ENCODE measurements at regions not wholly inside any gene's neighbourhood (a gene's known extent, or its start where the extent isn't known, plus 50 kb on each side); places are given as distances from the start of the nearest gene placed in this dataset.

- no peak for DNase-seq
- no peak overlapping the region for H3K9ac ChIP-seq (ENCODE audit: low read length)
- ATAC-seq (ENCODE audit: low read depth): no peak
- H3K4me1 ChIP-seq (ENCODE audit: control insufficient read depth in 2 of 2, insufficient read depth in 2 of 2, low read length in 2 of 2): no peaks in the 10 kb centered on the region
- WGBS (ENCODE audit: insufficient coverage): 90% methylated on average over 5 of the region's 10 CpGs
- no peak overlapping the region for H3K4me3 ChIP-seq (ENCODE audit: control extremely low read depth in 1 of 5, extremely low read depth in 1 of 5, insufficient read depth in 1 of 5, low read depth in 2 of 5, low read length in 4 of 5)
- no peak overlapping the region for H3K4me2 ChIP-seq (replicated peaks; ENCODE audit: low read depth, low read length, poor library complexity, severe bottlenecking)
- H3K9me3 Mint-ChIP-seq (ENCODE audit: insufficient read depth): no peaks in the 10 kb centered on the region
- no peaks in the 10 kb centered on the region for H4K20me1 ChIP-seq (ENCODE audit: control insufficient read depth, insufficient read depth, low read length, poor library complexity, severe bottlenecking)
- H3K36me3 ChIP-seq (replicated peaks in 1 of 2; ENCODE audit: control extremely low read depth in 1 of 2, control insufficient read depth in 1 of 2, extremely low read depth in 1 of 2, insufficient read depth in 2 of 2, low read length in 1 of 2): no peaks in the 10 kb centered on the region
- H3K27me3 ChIP-seq (replicated peaks in 1 of 4; ENCODE audit: control extremely low read depth in 1 of 4, control insufficient read depth in 3 of 4, insufficient read depth in 4 of 4, low read length in 3 of 4): no peaks in the 10 kb centered on the region
- peaks cover 3% of the 10 kb centered on the region for H3K27me3 Mint-ChIP-seq
- H3K9me3 ChIP-seq (ENCODE audit: control extremely low read depth in 1 of 3, control insufficient read depth in 2 of 3, insufficient read depth in 1 of 3, low read length in 2 of 3): peaks cover 0 to 12% (median 0%) of the 10 kb centered on the region in 3 donors
- no peaks in the 10 kb centered on the region for H3K4me1 Mint-ChIP-seq
- no peak overlapping the region for H2AFZ ChIP-seq (ENCODE audit: insufficient read depth, low read depth, low read length, poor library complexity, severe bottlenecking)
- intact Hi-C loops (cut with micrococcal nuclease): no loop called here
- no peak overlapping the region for H3K4me3 Mint-ChIP-seq
- CTCF ChIA-PET: no interaction called here
- no peak overlapping the region for H3K27ac Mint-ChIP-seq
- TF ChIP-seq CTCF (IDR thresholded peaks at IDR 0.05): no peak
- TF ChIP-seq EZH2 (IDR thresholded peaks at IDR 0.05; ENCODE audit: borderline replicate concordance, insufficient read depth, low read depth, low read length, poor library complexity, severe bottlenecking): no peak
- H3K79me2 ChIP-seq (ENCODE audit: control insufficient read depth, insufficient read depth, low read length): no peaks in the 10 kb centered on the region
- POLR2A ChIA-PET: no interaction called here
- no peak overlapping the region for H3K27ac ChIP-seq (ENCODE audit: low read length in 2 of 2)
Measured at GRCh38 chr7:156220701-156221100, 408.4 kb upstream of the SHH start.

GRCh38 chr7:156220078-156220605, 407.9 kb upstream of the SHH start:
- no peaks in the 10 kb centered on the region for H3K79me2 ChIP-seq (ENCODE audit: control insufficient read depth, insufficient read depth, low read length)
- H3K9me3 Mint-ChIP-seq (ENCODE audit: insufficient read depth): no peaks in the 10 kb centered on the region
- TF ChIP-seq CTCF (IDR thresholded peaks at IDR 0.05) (no peak), EZH2 (IDR thresholded peaks at IDR 0.05; ENCODE audit: borderline replicate concordance, insufficient read depth, low read depth, low read length, poor library complexity, severe bottlenecking) (no peak)
- H4K20me1 ChIP-seq (ENCODE audit: control insufficient read depth, insufficient read depth, low read length, poor library complexity, severe bottlenecking): no peaks in the 10 kb centered on the region
- ChIA-PET CTCF (no interaction called here), POLR2A (no interaction called here)
- DNase-seq (no peak), ATAC-seq (ENCODE audit: low read depth) (no peak)
- H3K4me1 Mint-ChIP-seq: no peaks in the 10 kb centered on the region
- no peak overlapping the region for H3K4me3 ChIP-seq (ENCODE audit: control extremely low read depth in 1 of 5, extremely low read depth in 1 of 5, insufficient read depth in 1 of 5, low read depth in 2 of 5, low read length in 4 of 5)
- 87% methylated on average over 14 of the region's 16 CpGs for WGBS (ENCODE audit: insufficient coverage)
- H3K4me3 Mint-ChIP-seq: no peak overlapping the region
- peaks cover 3% of the 10 kb centered on the region for H3K27me3 Mint-ChIP-seq
- no peak overlapping the region for H2AFZ ChIP-seq (ENCODE audit: insufficient read depth, low read depth, low read length, poor library complexity, severe bottlenecking)
- no peak overlapping the region for H3K27ac ChIP-seq (ENCODE audit: low read length in 2 of 2)
- no peak overlapping the region for H3K9ac ChIP-seq (ENCODE audit: low read length)
- H3K27me3 ChIP-seq (replicated peaks in 1 of 4; ENCODE audit: control extremely low read depth in 1 of 4, control insufficient read depth in 3 of 4, insufficient read depth in 4 of 4, low read length in 3 of 4): no peaks in the 10 kb centered on the region
- H3K9me3 ChIP-seq (ENCODE audit: control extremely low read depth in 1 of 3, control insufficient read depth in 2 of 3, insufficient read depth in 1 of 3, low read length in 2 of 3): peaks cover 0 to 12% (median 0%) of the 10 kb centered on the region in 3 donors
- H3K4me2 ChIP-seq (replicated peaks; ENCODE audit: low read depth, low read length, poor library complexity, severe bottlenecking): no peak overlapping the region
- H3K27ac Mint-ChIP-seq: no peak overlapping the region
- H3K4me1 ChIP-seq (ENCODE audit: control insufficient read depth in 2 of 2, insufficient read depth in 2 of 2, low read length in 2 of 2): no peaks in the 10 kb centered on the region
- H3K36me3 ChIP-seq (replicated peaks in 1 of 2; ENCODE audit: control extremely low read depth in 1 of 2, control insufficient read depth in 1 of 2, extremely low read depth in 1 of 2, insufficient read depth in 2 of 2, low read length in 1 of 2): no peaks in the 10 kb centered on the region
- intact Hi-C loops (cut with micrococcal nuclease): no loop called here

Data from B cell (primary cell).